ENCODE measurements at regions not wholly inside any gene's neighbourhood (a gene's known extent, or its start where the extent isn't known, plus 50 kb on each side); places are given as distances from the start of the nearest gene placed in this dataset.

GRCh38 chr1:234709473-234710228 is 99.7 kb upstream of the IRF2BP2 start:
- Mint-ChIP-seq H3K9me3 (no peaks in the 10 kb centered on the region), H3K4me1 (ENCODE audit: low read depth) (peaks cover 12% of the 10 kb centered on the region), H3K27ac (no peak overlapping the region), H3K36me3 (ENCODE audit: low read depth) (no peaks in the 10 kb centered on the region), H3K27me3 (no peaks in the 10 kb centered on the region), H3K4me3 (no peak overlapping the region)
- no peak for ATAC-seq
- intact Hi-C loops (cut with micrococcal nuclease) = no loop called here
- ChIA-PET CTCF (no interaction called here), POLR2A (interaction anchor here (1.0 kb wide), 1 partner anchor 9 kb away, joined by 3 read pairs; no protein-coding TSS in a partner anchor)
- TF ChIP-seq CTCF (IDR thresholded peaks at IDR 0.05) = no peak
- no peak for DNase-seq

DNA sequence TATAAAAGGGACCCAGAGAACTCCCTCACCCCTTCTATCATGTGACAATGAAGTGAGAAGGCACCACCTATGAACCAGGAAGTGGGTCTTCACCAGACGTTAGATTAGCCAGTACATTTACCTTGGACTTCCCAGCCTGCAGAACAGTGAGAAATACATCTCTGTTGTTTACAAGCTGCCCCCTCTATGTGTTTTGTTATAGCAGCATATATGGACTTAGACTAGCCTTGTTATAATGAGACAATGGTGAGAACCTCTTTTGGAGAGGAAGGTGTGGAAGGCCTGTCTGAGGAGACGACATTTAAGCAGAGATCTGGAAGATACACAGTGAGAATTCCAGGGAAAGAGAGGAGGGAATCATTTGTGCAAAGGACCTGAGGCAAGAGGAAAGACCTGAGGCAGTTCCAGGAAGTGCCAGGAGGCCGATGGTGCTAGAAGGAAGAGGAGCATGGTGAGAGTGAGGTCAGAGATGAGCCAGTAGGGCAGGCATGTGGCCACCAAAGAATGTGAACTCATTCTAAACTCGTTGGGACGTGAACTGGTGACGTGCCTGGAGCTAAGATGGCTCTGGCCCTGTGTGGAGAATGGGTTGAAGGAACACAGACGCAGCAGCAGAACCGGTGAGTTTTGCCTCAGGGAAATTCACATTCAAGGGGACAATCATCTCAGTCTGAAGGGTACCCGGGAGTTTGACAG is 98.9 kb upstream of the IRF2BP2 start:
- intact Hi-C loops (cut with micrococcal nuclease) = no loop called here
- Mint-ChIP-seq H3K4me3 (no peak overlapping the region), H3K27me3 (no peaks in the 10 kb centered on the region), H3K4me1 (ENCODE audit: low read depth) (peaks cover 9% of the 10 kb centered on the region), H3K36me3 (ENCODE audit: low read depth) (no peaks in the 10 kb centered on the region), H3K27ac (no peak overlapping the region), H3K9me3 (no peaks in the 10 kb centered on the region)
- DNase-seq (no peak), ATAC-seq (no peak)
- no peak for TF ChIP-seq CTCF (IDR thresholded peaks at IDR 0.05)
- POLR2A ChIA-PET = interaction anchor here (1.0 kb wide), 1 partner anchor 8 kb away, joined by 3 read pairs; no protein-coding TSS in a partner anchor
- CTCF ChIA-PET = no interaction called here

- POLR2A ChIA-PET = interaction anchor here (0.5 to 1.5 kb wide), 3 partner anchors 9 to 407 kb away, joined by 3 to 5 read pairs (median 3); no protein-coding TSS in a partner anchor
- Mint-ChIP-seq H3K4me1 (ENCODE audit: low read depth) (peaks cover 9% of the 10 kb centered on the region), H3K36me3 (ENCODE audit: low read depth) (no peaks in the 10 kb centered on the region), H3K27ac (no peak overlapping the region), H3K27me3 (no peaks in the 10 kb centered on the region), H3K4me3 (no peak overlapping the region), H3K9me3 (no peaks in the 10 kb centered on the region)
- intact Hi-C loops (cut with micrococcal nuclease) = no loop called here
- no peak for DNase-seq
- ATAC-seq = no peak
- CTCF ChIA-PET = no interaction called here
- TF ChIP-seq CTCF (IDR thresholded peaks at IDR 0.05) = no peak
Observed at GRCh38 chr1:234707641-234708040, 97.7 kb upstream of the IRF2BP2 start.

- no peak overlapping the region for H3K4me3 Mint-ChIP-seq
- intact Hi-C loops (cut with micrococcal nuclease) = no loop called here
- no peaks in the 10 kb centered on the region for H3K27me3 Mint-ChIP-seq
- no peak for TF ChIP-seq CTCF (IDR thresholded peaks at IDR 0.05)
- H3K36me3 Mint-ChIP-seq (ENCODE audit: low read depth) = no peaks in the 10 kb centered on the region
- no peak for DNase-seq
- H3K4me1 Mint-ChIP-seq (ENCODE audit: low read depth) = peaks cover 9% of the 10 kb centered on the region
- no peak overlapping the region for H3K27ac Mint-ChIP-seq
- POLR2A ChIA-PET = interaction anchor here (0.6 to 1.5 kb wide), 3 partner anchors 9 to 205 kb away, joined by 3 to 5 read pairs (median 3); no protein-coding TSS in a partner anchor
- H3K9me3 Mint-ChIP-seq = no peaks in the 10 kb centered on the region
- ATAC-seq = no peak
- CTCF ChIA-PET = no interaction called here
Observed at GRCh38 chr1:234706931-234707330, 97.0 kb upstream of the IRF2BP2 start.

GRCh38 chr1:234706199-234706598 is 96.2 kb upstream of the IRF2BP2 start:
- intact Hi-C loops (cut with micrococcal nuclease) = no loop called here
- H3K36me3 Mint-ChIP-seq (ENCODE audit: low read depth) = no peaks in the 10 kb centered on the region
- POLR2A ChIA-PET = interaction anchor here (0.6 kb wide), 1 partner anchor 206 kb away, joined by 3 read pairs; no protein-coding TSS in a partner anchor
- TF ChIP-seq CTCF (IDR thresholded peaks at IDR 0.05) = no peak
- CTCF ChIA-PET = interaction anchor here (0.7 to 1.0 kb wide), 2 partner anchors 11 to 15 kb away, joined by 3 read pairs; no protein-coding TSS in a partner anchor
- no peak overlapping the region for H3K4me3 Mint-ChIP-seq
- DNase-seq (no peak), ATAC-seq (no peak)
- no peaks in the 10 kb centered on the region for H3K9me3 Mint-ChIP-seq
- H3K4me1 Mint-ChIP-seq (ENCODE audit: low read depth) = peaks cover 6% of the 10 kb centered on the region
- no peaks in the 10 kb centered on the region for H3K27me3 Mint-ChIP-seq
- no peak overlapping the region for H3K27ac Mint-ChIP-seq

Measured in activated CD8-positive, alpha-beta T cell treated with anti-CD3 and anti-CD28 coated beads for 36 hours (primary cell).